HUES48 (cell line): ENCODE measurements at regions not wholly inside any gene's neighbourhood (a gene's known extent, or its start where the extent isn't known, plus 50 kb on each side); places are given as distances from the start of the nearest gene placed in this dataset.
A peak's percentile ranks its signal among the peaks of the same experiment; 100 is the strongest.

Source experiments
- H3K27ac ChIP-seq: one replicate; pipeline ENCODE4 v1.7.0; 2013; ENCODE audit warnings: low read depth, low read length, inconsistent platforms
- H3K27me3 ChIP-seq: 2 replicates; pipeline ENCODE4 v1.6.1; 2013; ENCODE audit warnings: mild to moderate bottlenecking, low read length; ENCODE audit not compliant: control insufficient read depth, insufficient read depth
- H3K36me3 ChIP-seq: 2 replicates; pipeline ENCODE4 v1.6.1; 2013; ENCODE audit warnings: low read length; ENCODE audit not compliant: control insufficient read depth, insufficient read depth
- H3K4me1 ChIP-seq: 2 replicates; pipeline ENCODE4 v1.6.1; 2013; ENCODE audit warnings: mild to moderate bottlenecking, low read length; ENCODE audit not compliant: control insufficient read depth, insufficient read depth
- H3K4me3 ChIP-seq: 2 replicates; pipeline ENCODE4 v1.5.1; 2013; ENCODE audit warnings: mild to moderate bottlenecking, low read depth, low read length
- H3K9ac ChIP-seq: 2 replicates; pipeline ENCODE4 v1.6.1; 2013; ENCODE audit warnings: mild to moderate bottlenecking, low read depth, low read length, moderate library complexity
- H3K9me3 ChIP-seq: 2 replicates; pipeline ENCODE4 v1.6.1; 2013; ENCODE audit warnings: low read length; ENCODE audit not compliant: control insufficient read depth, insufficient read depth

DNA sequence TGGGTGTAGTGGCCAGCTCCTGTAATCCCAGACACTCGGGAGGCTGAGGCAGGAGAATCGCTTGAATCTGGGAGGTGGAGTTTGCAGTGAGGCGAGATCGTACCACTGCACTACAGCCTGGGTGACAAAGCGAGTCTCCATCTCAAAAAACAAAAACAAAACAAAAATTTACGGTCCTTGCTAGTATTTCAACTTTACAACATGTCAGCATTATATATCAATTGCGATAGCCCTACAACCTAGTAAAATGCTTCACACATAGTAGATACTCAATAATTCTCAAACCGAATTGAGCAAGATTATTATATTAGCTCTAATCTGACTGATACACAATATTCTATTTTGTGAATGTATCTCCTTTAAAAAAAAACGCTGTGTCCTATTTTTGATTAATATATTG, 1411.0 kb upstream of the WWC1 start:
- Histone ChIP-seq H3K27ac (no peak overlapping the region), H3K4me1 (peaks cover 24% of the 10 kb centered on the region), H3K27me3 (no peaks in the 10 kb centered on the region), H3K36me3 (no peaks in the 10 kb centered on the region), H3K4me3 (no peak overlapping the region), H3K9me3 (no peaks in the 10 kb centered on the region), H3K9ac (no peak overlapping the region)

DNA sequence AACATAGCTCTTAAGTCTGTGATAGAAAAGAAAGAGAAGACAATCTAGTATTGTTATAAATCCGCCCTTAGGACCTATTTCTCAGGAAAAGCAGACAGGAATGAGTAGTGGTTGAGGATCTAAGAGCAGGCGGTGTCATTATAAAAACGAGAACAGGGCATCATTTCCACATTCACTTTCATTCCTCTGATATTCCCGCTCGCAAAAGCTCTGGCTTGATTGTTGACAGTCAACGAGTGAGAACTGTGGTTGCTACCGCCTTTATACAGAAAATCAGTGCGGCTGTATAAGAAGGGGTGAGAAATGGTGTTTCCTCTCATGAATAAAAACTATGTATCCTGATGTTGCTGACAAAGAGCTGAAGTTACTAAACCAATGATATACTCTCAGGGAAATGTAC, 1409.6 kb upstream of the WWC1 start:
- H3K9me3 ChIP-seq = no peaks in the 10 kb centered on the region
- no peak overlapping the region for H3K27ac ChIP-seq
- 0 out of 2 replicates have a peak overlapping the region, but pooled peaks have one; percentile 4 for H3K9ac ChIP-seq
- no peaks in the 10 kb centered on the region for H3K27me3 ChIP-seq
- no peaks in the 10 kb centered on the region for H3K36me3 ChIP-seq
- peaks cover 24% of the 10 kb centered on the region for H3K4me1 ChIP-seq
- no peak overlapping the region for H3K4me3 ChIP-seq

DNA sequence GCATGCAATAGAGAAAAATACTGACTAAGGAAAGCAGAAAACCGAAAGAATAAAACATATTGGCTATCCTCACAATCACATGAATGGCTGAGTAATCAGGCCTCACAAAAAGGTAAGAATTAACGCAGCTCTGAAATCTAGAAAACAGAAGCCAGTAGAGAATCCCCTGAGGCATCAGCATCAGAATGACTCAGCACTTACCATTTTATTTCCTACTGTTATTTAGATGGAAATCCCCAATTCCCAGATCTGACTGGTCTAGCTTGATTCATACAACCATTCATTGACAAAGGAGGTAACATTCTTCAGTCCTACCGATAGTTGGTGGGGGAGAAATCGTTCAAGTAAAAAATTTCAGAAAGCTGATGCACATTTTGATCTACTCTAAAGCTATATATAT, 1408.4 kb upstream of the WWC1 start:
- Histone ChIP-seq H3K27me3 (no peaks in the 10 kb centered on the region), H3K4me3 (peak overlapping the region; percentile 40; the same call in 1 of the 2 replicates), H3K27ac (peak overlapping the region; percentile 79), H3K4me1 (peaks cover 24% of the 10 kb centered on the region), H3K36me3 (no peaks in the 10 kb centered on the region), H3K9ac (peak overlapping the region; percentile 19; the same call in 1 of the 2 replicates), H3K9me3 (no peaks in the 10 kb centered on the region)

DNA sequence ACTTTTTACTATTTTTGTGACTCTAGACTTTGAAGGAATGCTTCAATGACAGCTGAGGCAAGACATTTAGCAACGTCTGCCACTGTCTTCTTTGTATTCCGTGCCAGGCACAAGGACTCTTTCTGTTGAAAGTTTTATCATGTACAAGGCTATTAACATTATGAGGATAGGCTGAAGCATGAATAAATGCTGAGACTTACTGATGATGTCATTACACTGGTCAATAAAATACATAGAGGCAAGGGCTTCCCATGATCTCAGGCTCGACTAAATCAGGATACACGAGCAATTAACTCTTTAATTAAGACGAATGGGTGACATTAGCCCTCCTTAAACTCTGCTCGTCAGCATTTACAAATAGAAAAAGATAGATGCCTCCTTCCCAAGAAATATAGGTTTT, 1393.3 kb upstream of the WWC1 start:
- no peak overlapping the region for H3K9ac ChIP-seq
- no peaks in the 10 kb centered on the region for H3K36me3 ChIP-seq
- no peaks in the 10 kb centered on the region for H3K4me1 ChIP-seq
- H3K27ac ChIP-seq = no peak overlapping the region
- H3K4me3 ChIP-seq = no peak overlapping the region
- no peaks in the 10 kb centered on the region for H3K27me3 ChIP-seq
- H3K9me3 ChIP-seq = no peaks in the 10 kb centered on the region

DNA sequence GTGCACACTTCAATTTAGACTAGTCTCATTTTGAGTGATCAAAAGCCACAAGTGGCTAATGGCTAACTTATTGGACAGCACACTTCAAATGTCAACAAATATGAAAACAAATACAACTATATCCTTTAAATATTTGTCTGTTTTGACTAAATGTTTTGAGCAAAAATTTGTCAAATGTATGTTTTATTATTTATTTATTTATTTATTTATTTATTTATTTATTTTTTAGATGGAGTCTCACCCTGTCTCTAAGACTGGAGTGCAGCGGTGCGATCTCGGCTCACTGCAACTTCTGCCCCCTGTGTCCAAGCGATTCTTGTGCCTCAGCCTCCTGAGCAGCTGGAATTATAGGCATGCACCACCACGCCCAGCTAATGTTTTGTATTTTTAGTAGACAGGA, 1392.1 kb upstream of the WWC1 start:
- Histone ChIP-seq H3K4me1 (no peaks in the 10 kb centered on the region), H3K27ac (no peak overlapping the region), H3K27me3 (no peaks in the 10 kb centered on the region), H3K4me3 (no peak overlapping the region), H3K9ac (no peak overlapping the region), H3K9me3 (no peaks in the 10 kb centered on the region), H3K36me3 (no peaks in the 10 kb centered on the region)

DNA sequence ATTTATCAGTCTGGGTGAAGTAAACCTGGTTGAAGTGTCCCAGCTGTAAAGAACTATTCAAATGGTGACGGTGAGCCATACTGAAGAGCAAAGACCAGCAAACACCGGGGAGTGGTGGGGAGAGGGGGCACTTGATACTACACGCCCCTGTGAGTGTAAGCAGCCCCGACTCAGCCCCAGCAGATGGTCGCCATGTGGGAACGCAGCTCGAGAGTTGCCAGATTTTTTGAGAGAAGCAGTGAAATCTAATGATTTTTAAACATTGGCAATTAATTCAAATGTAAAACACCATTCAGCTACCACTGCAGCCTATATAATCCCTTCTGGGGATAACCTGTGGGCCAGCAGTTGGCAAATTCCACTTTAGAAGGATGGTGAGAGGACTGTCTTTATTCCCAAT, 1386.9 kb upstream of the WWC1 start:
- no peaks in the 10 kb centered on the region for H3K36me3 ChIP-seq
- no peaks in the 10 kb centered on the region for H3K27me3 ChIP-seq
- no peak overlapping the region for H3K9ac ChIP-seq
- no peaks in the 10 kb centered on the region for H3K9me3 ChIP-seq
- H3K4me1 ChIP-seq = no peaks in the 10 kb centered on the region
- no peak overlapping the region for H3K4me3 ChIP-seq
- no peak overlapping the region for H3K27ac ChIP-seq

DNA sequence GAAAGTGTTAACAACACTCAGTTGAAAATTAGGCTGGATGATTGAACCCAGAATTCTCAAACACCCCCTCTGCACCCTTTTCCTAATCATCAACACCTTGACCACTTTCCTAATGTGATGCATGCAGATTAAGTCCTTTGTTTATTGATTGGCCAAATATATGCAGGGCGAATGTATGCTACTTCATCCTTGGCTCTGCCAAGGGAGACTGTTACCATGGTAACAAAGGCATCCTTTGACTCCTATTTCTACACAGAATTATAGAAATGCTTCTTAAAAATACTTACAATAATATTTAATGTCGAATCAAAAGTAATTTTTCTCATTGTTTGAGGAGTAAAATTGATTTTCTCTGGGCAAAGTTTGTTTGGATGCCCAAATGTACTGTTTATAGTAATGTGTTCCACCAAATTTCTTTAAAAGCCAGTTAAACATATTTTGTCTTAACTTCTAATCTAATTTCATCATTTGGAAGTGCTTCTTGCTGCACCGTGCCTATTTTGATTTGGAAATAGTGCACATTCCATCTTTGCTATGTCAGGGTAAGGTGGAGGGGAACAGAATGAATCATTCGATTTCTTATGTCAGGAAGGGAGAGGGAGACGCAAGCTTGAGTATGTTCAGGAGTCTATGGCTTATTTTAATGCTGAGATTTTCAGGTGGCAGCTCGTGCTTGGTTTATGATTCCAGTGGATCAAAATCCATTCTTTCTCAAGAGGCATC, 1384.3 kb upstream of the WWC1 start:
- no peaks in the 10 kb centered on the region for H3K36me3 ChIP-seq
- no peak overlapping the region for H3K27ac ChIP-seq
- H3K27me3 ChIP-seq = no peaks in the 10 kb centered on the region
- no peaks in the 10 kb centered on the region for H3K4me1 ChIP-seq
- H3K4me3 ChIP-seq = no peak overlapping the region
- H3K9ac ChIP-seq = no peak overlapping the region
- no peaks in the 10 kb centered on the region for H3K9me3 ChIP-seq

DNA sequence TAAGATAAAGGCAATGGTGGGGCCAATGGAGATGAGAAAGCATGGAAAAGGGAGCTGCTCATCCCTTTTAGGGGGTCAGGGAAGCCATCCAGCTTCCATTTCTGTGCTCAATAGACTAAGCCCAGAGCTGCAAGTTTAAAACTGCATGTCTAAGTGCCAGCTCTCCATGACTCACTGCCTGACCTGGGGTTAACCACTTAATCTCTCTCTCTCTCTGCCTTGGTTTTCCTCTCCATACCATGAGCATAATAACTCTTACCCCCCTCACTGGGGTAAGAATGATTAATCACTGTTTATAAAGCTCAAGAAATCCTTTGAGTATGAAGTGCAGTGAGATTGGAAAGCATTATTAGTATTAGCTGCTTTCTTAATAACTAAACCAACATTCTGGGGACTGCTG, 1382.4 kb upstream of the WWC1 start:
- H3K4me3 ChIP-seq = no peak overlapping the region
- no peak overlapping the region for H3K9ac ChIP-seq
- no peaks in the 10 kb centered on the region for H3K9me3 ChIP-seq
- no peaks in the 10 kb centered on the region for H3K36me3 ChIP-seq
- no peak overlapping the region for H3K27ac ChIP-seq
- H3K27me3 ChIP-seq = no peaks in the 10 kb centered on the region
- H3K4me1 ChIP-seq = no peaks in the 10 kb centered on the region

DNA sequence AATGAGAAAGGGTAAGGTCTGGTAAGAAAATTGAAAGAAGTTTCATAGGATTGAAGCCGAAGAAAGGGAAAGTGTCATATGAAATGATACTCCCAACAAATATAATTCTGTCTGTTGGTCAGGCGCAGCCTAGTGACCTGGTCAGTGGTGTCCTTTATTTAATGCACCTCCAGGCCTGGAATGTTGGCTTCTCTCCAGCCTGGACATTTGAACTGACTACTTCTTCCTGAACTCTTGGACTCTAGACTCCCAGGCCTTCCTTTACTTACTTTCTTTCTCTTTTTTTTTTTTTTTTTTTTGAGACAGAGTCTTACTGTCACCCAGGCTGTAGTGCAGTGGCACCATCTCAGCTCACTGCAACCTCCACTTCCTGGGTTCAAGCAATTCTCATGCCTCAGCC, 1381.5 kb upstream of the WWC1 start:
- Histone ChIP-seq H3K27ac (no peak overlapping the region), H3K9ac (no peak overlapping the region), H3K4me3 (no peak overlapping the region)

DNA sequence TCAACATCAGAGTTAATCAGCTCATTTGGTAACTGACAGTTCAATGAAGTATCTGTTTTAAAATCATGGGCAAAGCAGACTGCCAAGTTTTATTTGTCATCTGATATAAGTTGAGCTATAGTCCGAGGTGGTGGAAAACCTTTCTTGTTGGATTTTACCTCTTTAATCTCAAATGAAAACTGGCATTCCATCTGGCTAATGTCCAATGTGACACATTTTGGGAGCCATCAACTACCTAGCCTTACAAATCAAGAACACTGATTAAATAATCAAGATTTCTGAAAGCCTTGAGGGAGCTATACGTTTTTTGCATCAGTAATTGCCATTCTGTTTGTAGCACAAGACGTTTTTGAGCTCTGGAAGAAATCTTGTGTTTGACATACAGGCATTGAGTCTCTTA, 1380.5 kb upstream of the WWC1 start:
- H3K9me3 ChIP-seq = no peaks in the 10 kb centered on the region
- no peaks in the 10 kb centered on the region for H3K27me3 ChIP-seq
- H3K4me1 ChIP-seq = no peaks in the 10 kb centered on the region
- H3K4me3 ChIP-seq = no peak overlapping the region
- H3K27ac ChIP-seq = no peak overlapping the region
- no peaks in the 10 kb centered on the region for H3K36me3 ChIP-seq
- no peak overlapping the region for H3K9ac ChIP-seq

More for the DNA sequence above, 1381.5 kb upstream of the WWC1 start:
- Histone ChIP-seq H3K4me1 (no peaks in the 10 kb centered on the region), H3K27me3 (no peaks in the 10 kb centered on the region), H3K9me3 (no peaks in the 10 kb centered on the region), H3K36me3 (no peaks in the 10 kb centered on the region)

DNA sequence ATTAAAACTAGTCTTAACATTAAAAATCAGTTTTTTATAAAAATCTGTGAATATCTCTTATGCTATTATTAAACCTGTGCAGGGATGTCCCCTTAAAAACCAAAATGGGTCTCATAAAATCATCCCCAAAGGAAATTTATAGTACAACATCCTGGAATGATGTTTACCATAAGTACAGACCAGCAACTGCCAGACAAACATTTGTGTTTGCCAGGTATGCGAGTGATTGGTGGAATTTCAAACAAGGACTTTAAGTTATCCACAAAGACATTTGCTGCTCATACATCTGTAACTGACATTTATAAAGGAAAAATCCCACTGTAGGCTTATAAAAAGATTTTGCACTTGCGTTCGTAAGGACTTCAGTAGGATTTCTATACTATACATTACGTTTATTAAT, 1375.4 kb upstream of the WWC1 start:
- Histone ChIP-seq H3K27ac (no peak overlapping the region), H3K9me3 (no peaks in the 10 kb centered on the region), H3K27me3 (no peaks in the 10 kb centered on the region), H3K36me3 (no peaks in the 10 kb centered on the region), H3K4me3 (no peak overlapping the region), H3K9ac (no peak overlapping the region), H3K4me1 (no peaks in the 10 kb centered on the region)
